ENCODE measurements at regions not wholly inside any gene's neighbourhood (a gene's known extent, or its start where the extent isn't known, plus 50 kb on each side); places are given as distances from the start of the nearest gene placed in this dataset.

DNA sequence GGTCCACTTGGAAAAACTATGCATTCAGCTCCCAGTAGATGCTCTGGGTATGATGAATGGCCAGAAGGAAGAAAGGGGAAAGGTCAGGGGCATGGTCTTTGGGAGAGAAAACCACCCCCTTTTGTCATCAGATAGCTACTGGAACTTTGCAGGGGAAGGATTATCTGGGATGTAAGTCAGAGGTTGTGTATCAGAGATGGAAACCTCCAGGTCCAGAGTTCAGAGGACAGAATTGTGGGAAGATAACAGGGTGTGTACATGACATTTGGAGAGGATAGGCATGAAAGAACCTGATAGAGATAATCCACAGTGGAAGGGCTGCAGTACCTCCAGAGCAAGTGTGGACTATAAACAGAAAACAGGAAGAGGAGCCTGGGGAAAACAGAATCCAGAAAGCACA is 262.7 kb downstream of the SPRY1 start:
- no peak overlapping the region for H3K27ac ChIP-seq (ENCODE audit: insufficient read depth, low read length)
- no peak overlapping the region for H3K9ac ChIP-seq (ENCODE audit: insufficient read depth, low read length)
- no peak overlapping the region for H3K4me3 ChIP-seq (replicated peaks in 1 of 4; ENCODE audit: control extremely low read depth in 1 of 4, insufficient read depth in 1 of 4, low read depth in 3 of 4, low read length in 4 of 4)
- H3K9me3 ChIP-seq (ENCODE audit: control insufficient read depth, insufficient read depth, low read depth, low read length) = no peaks in the 10 kb centered on the region
- no peak overlapping the region for H2AFZ ChIP-seq (ENCODE audit: low read length)
- H3K27me3 ChIP-seq (ENCODE audit: control insufficient read depth, insufficient read depth, low read length) = no peaks in the 10 kb centered on the region
- H3K36me3 ChIP-seq (ENCODE audit: control insufficient read depth, insufficient read depth, low read length) = no peaks in the 10 kb centered on the region
- TF ChIP-seq EZH2 (IDR thresholded peaks at IDR 0.05; ENCODE audit: low read length, missing control alignments) = no peak
- TF ChIP-seq, protein P1, sequence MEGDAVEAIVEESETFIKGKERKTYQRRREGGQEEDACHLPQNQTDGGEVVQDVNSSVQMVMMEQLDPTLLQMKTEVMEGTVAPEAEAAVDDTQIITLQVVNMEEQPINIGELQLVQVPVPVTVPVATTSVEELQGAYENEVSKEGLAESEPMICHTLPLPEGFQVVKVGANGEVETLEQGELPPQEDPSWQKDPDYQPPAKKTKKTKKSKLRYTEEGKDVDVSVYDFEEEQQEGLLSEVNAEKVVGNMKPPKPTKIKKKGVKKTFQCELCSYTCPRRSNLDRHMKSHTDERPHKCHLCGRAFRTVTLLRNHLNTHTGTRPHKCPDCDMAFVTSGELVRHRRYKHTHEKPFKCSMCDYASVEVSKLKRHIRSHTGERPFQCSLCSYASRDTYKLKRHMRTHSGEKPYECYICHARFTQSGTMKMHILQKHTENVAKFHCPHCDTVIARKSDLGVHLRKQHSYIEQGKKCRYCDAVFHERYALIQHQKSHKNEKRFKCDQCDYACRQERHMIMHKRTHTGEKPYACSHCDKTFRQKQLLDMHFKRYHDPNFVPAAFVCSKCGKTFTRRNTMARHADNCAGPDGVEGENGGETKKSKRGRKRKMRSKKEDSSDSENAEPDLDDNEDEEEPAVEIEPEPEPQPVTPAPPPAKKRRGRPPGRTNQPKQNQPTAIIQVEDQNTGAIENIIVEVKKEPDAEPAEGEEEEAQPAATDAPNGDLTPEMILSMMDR (conservative IDR thresholded peaks at IDR 0.05 in 1 of 2, IDR thresholded peaks at IDR 0.05 in 1 of 2; ENCODE audit: low read depth in 1 of 2, low read length in 2 of 2) = no peak
- H4K20me1 ChIP-seq (ENCODE audit: control insufficient read depth, extremely low read depth, insufficient read depth, low read length) = no peaks in the 10 kb centered on the region
- no peaks in the 10 kb centered on the region for H3K79me2 ChIP-seq (ENCODE audit: control insufficient read depth, insufficient read depth, low read length)
- no peak for DNase-seq (ENCODE audit: low read depth in 2 of 2)
- no peaks in the 10 kb centered on the region for H3K4me1 ChIP-seq (ENCODE audit: control insufficient read depth, extremely low read depth, insufficient read depth, low read length)
- H3K4me2 ChIP-seq (ENCODE audit: extremely low read depth, insufficient read depth, low read length) = no peak overlapping the region

DNA sequence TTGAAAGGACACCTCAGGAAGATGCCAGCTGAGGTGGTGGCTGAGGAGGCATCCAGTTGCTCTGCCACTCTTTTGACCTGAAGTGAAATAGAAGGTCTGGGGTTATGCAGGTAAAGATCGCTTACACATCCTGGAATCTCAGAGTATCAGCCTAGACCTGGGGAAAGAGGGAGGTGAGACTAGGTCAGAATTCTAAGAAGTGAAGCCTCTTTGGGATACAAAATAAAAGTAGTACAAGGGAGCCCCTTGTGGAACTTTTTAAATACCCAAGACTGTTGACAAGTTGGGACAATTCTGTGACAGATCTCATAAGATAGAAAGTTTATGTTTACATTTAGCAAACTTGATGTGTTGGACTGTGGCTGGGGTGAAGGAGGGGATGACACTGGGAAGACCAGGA is 263.1 kb downstream of the SPRY1 start:
- Histone ChIP-seq H4K20me1 (ENCODE audit: control insufficient read depth, extremely low read depth, insufficient read depth, low read length) (no peaks in the 10 kb centered on the region), H3K4me3 (replicated peaks in 1 of 4; ENCODE audit: control extremely low read depth in 1 of 4, insufficient read depth in 1 of 4, low read depth in 3 of 4, low read length in 4 of 4) (no peak overlapping the region), H3K27me3 (ENCODE audit: control insufficient read depth, insufficient read depth, low read length) (no peaks in the 10 kb centered on the region), H3K4me2 (ENCODE audit: extremely low read depth, insufficient read depth, low read length) (no peak overlapping the region), H3K27ac (ENCODE audit: insufficient read depth, low read length) (no peak overlapping the region), H3K79me2 (ENCODE audit: control insufficient read depth, insufficient read depth, low read length) (no peaks in the 10 kb centered on the region), H2AFZ (ENCODE audit: low read length) (no peak overlapping the region), H3K4me1 (ENCODE audit: control insufficient read depth, extremely low read depth, insufficient read depth, low read length) (no peaks in the 10 kb centered on the region), H3K36me3 (ENCODE audit: control insufficient read depth, insufficient read depth, low read length) (no peaks in the 10 kb centered on the region), H3K9me3 (ENCODE audit: control insufficient read depth, insufficient read depth, low read depth, low read length) (no peaks in the 10 kb centered on the region), H3K9ac (ENCODE audit: insufficient read depth, low read length) (no peak overlapping the region)
- peak in 1 of 2 donors; percentile 42 for DNase-seq (ENCODE audit: low read depth in 2 of 2)
- TF ChIP-seq, protein P1 (conservative IDR thresholded peaks at IDR 0.05 in 1 of 2, IDR thresholded peaks at IDR 0.05 in 1 of 2; ENCODE audit: low read depth in 1 of 2, low read length in 2 of 2) = peak in 1 of 2 donors; percentile 21
- TF ChIP-seq EZH2 (IDR thresholded peaks at IDR 0.05; ENCODE audit: low read length, missing control alignments) = no peak

DNA sequence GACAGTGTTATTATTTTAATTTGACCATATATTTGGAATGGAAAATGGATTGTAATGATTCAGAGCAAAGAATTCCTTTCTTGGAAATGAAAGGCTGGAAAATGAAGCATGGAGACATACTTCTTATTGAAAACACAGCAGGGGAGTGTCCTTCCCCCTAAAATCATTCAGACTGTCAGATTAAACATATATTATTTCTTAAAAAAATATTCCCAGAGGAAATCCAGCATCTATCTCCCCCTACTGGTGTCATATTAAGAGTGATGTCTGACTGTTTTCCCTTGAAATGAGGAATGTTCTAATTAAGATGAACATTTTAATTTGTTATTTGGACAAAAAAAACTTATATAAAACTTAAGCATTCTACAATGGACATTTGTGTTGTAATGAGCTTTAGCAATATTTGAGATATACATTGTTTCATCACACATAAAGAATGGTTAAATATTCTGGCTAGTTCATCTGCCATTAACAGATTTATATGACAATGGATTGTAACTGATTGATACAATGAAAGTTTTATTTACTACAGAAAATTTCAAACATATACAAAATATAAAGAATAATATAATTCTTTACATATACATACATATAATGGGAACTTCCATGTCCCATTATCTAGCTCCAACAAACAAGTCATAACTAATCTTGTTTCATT is 264.6 kb downstream of the SPRY1 start:
- Histone ChIP-seq H3K79me2 (ENCODE audit: control insufficient read depth, insufficient read depth, low read length) (no peaks in the 10 kb centered on the region), H3K4me2 (ENCODE audit: extremely low read depth, insufficient read depth, low read length) (no peak overlapping the region), H3K4me3 (replicated peaks in 1 of 4; ENCODE audit: control extremely low read depth in 1 of 4, insufficient read depth in 1 of 4, low read depth in 3 of 4, low read length in 4 of 4) (no peak overlapping the region), H3K9ac (ENCODE audit: insufficient read depth, low read length) (no peak overlapping the region), H3K36me3 (ENCODE audit: control insufficient read depth, insufficient read depth, low read length) (no peaks in the 10 kb centered on the region), H2AFZ (ENCODE audit: low read length) (no peak overlapping the region), H3K27ac (ENCODE audit: insufficient read depth, low read length) (no peak overlapping the region), H3K4me1 (ENCODE audit: control insufficient read depth, extremely low read depth, insufficient read depth, low read length) (no peaks in the 10 kb centered on the region), H4K20me1 (ENCODE audit: control insufficient read depth, extremely low read depth, insufficient read depth, low read length) (no peaks in the 10 kb centered on the region), H3K27me3 (ENCODE audit: control insufficient read depth, insufficient read depth, low read length) (no peaks in the 10 kb centered on the region), H3K9me3 (ENCODE audit: control insufficient read depth, insufficient read depth, low read depth, low read length) (no peaks in the 10 kb centered on the region)
- DNase-seq (ENCODE audit: low read depth in 2 of 2) = peak; percentile 26 to 62
- TF ChIP-seq, protein P1 (conservative IDR thresholded peaks at IDR 0.05 in 1 of 2, IDR thresholded peaks at IDR 0.05 in 1 of 2; ENCODE audit: low read depth in 1 of 2, low read length in 2 of 2) = peak; percentile 31 to 59
- no peak for TF ChIP-seq EZH2 (IDR thresholded peaks at IDR 0.05; ENCODE audit: low read length, missing control alignments)

Measured in fibroblast of lung (primary cell).